IPS-NIHi7 (cell line): ENCODE measurements at regions not wholly inside any gene's neighbourhood (a gene's known extent, or its start where the extent isn't known, plus 50 kb on each side); places are given as distances from the start of the nearest gene placed in this dataset.

Experiments used
- DNase-seq: peaks from one replicate; pipeline ENCODE4 v3.0.0; 2012; ENCODE audit warnings: mixed read lengths; ENCODE audit errors: extremely low spot score

DNA sequence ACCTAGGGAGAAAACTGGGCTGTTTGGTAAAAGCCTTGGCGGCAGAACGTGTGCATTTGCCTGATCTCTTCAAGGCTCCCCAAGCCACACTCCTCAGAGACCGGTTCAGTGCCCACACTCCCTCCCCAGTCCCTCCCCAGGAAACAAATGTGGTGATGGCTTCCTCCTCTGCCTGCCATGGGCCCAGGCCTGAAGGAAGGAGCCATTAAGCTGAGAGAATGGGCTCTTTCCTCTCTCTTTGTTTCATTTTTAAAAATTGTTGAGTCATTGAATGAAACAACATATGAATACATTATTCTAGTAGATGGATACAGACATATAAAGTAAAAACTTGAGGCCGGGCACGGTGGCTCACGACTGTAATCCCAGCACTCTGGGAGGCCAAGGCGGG, 50.6 kb upstream of the YWHAQ start:
- no peak for DNase-seq

- DNase-seq = no peak
These were observed 54.8 kb upstream of the YWHAQ start for GRCh38 chr2:9685637-9686036.

GRCh38 chr2:9686061-9686460, 55.3 kb upstream of the YWHAQ start:
- DNase-seq = no peak

- no peak for DNase-seq
These were observed 59.5 kb upstream of the YWHAQ start for GRCh38 chr2:9690252-9690651.

DNA sequence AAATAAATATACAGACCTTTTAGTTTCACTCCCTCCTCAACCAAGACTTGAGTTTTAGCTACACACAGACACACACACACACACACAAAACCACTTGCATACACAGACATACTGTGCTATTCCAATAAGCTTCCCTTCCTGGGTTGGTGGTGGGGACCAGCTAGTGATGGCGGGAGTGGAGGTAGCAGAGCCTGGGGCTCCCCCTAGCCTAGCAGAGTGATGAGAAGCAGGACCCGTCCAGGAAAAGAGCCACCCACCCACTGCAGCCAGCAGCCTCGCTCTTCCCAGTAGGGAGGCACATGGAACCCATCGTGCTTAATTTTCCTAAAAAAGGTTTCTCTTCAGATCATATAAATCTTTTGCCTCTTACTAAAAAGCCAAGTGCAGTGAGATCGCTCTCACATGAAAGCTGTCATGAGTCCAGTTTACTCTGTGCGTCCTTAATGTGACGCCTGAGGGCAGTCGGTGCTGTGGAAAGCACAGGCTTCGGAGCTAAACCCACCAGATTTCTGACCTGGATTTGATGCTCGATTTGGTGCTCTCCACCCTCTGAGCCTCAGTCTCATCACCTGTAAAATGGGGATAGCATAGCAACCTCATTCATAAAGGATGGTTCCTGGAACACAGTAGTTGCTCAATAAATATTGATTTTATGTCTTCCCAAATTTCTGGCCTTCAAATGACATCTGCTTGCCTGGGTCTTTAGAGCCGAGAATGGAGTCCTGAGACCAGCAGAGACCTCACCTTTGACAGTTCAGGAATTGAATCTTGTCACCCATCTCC, 60.1 kb upstream of the YWHAQ start:
- DNase-seq = peak; percentile 74

- DNase-seq = no peak
These were observed 61.8 kb upstream of the YWHAQ start for GRCh38 chr2:9692456-9693195.

GRCh38 chr2:9693196-9693491, 62.3 kb upstream of the YWHAQ start:
- DNase-seq = no peak

DNA sequence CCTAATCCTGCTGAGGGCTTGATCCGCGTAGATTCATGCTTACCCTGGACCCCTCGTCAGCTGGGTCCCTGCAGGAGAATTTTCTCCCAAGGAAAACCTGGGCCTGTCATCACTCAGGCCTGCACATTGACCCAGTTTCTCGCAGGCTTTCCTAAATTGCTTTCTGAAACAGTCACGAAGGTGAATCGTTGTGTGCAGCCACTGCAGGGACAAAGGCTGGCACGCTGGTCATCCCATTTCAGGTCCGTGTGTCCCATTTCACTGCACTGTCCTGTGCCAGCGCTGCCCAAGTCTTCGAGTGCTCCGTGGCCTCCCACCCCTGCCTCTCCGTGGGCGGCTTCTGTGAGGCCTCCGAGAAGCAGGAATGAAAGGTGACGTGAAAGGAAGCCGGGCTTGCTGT, 62.8 kb upstream of the YWHAQ start:
- no peak for DNase-seq

DNA sequence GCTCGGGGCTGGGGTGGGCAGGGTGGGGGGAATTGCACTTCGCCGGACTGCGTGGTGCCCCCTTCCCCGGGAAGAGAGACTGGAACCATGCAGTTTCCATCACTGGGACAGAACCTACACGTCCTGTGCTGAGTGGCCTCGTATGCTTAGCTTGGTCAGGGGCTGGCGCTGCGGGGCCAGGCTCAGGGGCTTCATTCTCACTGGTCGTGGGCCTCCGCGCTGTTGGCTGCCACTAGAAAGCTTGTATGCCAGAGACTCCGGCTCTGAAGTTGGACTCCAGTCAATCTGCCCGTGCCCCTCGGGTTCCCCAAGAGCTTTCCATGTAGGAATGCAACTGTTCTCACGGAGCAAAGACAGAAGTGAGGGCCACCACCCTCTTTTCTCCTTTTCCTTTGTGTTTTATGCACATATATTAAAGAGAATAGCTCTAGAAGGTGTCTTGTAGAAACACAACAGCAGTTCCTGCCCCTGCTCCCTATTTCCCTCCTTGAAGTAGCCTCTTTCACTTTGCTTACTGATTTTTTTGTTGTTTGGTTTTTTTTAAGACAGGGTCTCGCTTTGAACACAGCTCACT, 64.0 kb upstream of the YWHAQ start:
- DNase-seq = no peak

- DNase-seq = no peak
These were observed 65.1 kb upstream of the YWHAQ start for GRCh38 chr2:9695941-9696340.

DNA sequence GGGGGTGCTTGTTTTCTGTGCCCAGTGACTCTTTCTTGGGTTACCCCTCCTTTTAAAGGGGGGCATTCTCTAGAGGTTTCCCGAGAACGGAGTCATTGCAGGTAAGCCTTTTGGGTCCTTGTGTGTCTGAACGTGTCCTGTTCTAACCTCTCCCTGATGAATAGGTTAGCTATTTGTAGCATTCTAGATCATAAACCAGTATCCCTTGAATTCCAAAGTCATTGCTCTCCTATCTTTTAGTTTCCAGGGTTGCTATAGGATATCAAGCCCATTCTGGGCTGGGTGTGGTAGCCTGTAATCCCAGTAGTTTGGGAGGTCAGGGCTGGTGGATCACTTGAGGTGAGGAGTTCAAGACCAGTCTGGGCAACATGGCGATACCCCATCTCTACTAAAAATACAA, 65.9 kb upstream of the YWHAQ start:
- no peak for DNase-seq

GRCh38 chr2:9697909-9698308, 67.1 kb upstream of the YWHAQ start:
- no peak for DNase-seq

GRCh38 chr2:9699139-9700108, 68.6 kb upstream of the YWHAQ start:
- DNase-seq = no peak

DNA sequence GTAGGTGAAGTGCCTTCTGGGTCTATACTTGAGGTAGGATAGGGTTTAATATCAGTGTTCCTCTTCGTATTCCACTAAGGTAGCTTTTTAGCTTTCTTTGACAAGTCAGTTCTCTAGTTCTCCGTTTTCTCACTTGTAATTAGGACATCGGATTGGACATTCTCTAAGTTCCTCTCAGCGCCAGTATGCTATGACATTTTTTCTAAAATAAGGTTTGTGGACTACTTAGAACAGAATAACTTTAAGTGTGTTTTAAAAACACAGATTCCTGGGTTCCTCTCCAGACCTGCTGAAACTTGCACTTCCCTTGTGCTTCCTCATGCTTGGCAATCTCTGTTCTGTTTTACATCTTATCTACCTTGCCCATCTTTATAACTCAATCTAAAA, 69.3 kb upstream of the YWHAQ start:
- no peak for DNase-seq

- DNase-seq = no peak
These were observed 71.8 kb upstream of the YWHAQ start for GRCh38 chr2:9702604-9703084.

- DNase-seq = no peak
These were observed 72.4 kb upstream of the YWHAQ start for GRCh38 chr2:9703085-9703678.

DNA sequence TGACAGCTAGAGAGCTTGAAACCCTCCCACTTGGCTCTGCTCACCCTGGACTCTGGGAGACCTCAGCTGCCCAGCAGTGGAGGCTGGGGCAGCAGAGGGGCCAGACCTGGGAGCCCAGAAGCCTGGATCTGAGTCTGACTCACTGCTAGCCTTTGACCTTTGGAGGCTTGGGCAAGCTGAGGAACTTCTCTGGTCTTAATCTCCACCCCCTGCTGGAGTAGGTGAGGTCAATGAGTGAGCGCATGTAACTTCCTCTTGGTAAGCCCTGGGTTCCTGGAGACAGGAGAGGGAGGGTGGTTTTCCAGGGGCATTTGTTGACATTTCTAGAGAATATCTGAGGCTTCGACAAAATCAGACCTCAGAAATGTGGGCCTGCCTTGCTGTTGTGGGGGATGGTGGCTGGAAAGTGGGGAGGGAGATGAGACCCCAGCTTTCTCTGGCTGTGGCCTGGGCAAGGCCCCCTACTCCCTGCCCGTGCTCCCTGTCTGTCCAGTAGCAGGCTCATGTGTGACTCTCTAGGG, 73.0 kb upstream of the YWHAQ start:
- DNase-seq = peak; percentile 65

DNA sequence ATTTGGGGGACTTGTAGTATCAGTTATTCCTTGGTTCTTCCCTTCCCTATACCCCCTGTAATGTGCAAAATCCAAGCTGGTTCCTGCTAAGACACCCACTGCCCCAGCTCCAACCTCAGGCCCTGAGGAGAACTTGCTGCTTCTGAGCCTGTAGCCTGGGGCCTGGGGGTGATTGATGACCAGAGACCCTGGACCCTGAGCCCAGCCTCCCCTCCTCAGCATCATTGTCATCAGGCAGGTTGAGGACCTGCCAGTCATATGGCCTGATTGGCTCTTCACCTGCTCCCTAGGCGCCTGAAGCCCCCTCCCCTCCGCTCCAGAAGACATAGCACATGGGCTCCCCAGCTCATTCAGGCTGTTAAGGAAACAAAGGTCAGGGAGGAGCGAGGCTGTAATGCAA, 73.8 kb upstream of the YWHAQ start:
- no peak for DNase-seq

DNA sequence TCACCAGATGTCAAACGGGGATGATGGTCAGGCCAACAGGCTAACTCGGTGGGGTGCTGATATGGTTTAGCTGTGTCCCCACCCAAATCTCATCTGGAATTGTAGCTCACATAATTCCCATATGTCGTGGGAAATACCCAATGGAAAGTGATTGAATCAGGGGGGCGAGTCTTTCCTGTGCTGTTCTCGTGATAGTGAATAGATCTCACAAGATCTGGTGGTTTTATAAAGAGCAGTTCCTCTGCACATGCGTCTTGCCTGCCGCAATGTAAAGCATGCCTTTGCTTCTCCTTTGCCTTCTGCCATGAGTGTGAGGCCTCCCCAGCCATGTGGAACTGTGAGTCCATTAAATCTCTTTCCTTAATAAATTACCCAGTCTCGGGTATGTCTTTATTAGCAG, 74.4 kb upstream of the YWHAQ start:
- no peak for DNase-seq

DNA sequence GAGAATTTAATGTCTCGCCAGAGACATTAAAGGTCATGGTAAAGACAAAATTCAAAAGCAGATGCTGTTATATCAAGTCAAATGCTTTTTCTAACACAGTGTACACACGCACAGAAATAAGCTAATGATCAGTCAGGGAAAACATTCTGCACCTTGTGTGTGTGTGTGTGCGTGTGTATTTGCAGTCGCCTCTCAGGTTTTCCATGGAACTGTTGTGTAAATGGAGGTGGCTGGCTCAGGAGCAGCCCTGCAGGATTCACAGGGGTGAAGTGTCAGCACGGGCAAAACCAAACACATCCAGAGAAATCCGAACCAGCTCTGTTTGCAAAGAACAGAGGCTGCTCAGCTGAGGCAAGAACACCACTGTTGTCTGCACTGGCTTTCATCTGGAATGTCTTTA, 76.2 kb upstream of the YWHAQ start:
- DNase-seq = no peak

DNA sequence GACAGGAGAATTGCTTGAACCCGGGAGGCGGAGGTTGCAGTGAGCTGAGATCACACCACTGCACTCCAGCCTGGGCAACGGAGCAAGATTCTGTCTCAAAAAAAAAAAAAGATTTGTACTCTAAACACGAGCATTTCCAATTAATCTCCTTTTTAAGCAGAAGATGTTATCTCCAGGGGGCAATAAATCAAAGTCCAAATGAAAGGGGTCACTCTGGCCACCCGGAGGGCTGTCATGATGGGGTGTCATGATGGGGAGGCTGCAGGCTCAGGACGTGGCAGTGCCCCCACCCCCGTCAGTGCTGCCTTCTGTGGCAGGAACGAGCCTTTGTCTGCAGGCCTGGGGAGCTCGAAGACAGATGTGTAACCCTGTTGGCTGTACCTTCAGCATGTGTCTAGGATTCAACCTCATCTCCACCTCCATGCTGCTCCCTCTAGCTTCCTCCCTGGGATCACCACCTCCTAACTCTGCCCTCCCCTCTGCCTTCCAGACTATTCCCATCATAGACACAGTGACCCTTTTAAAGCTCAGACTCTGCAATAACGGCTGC, 76.9 kb upstream of the YWHAQ start:
- DNase-seq = no peak
